Astrocyte of the spinal cord (primary cell): ENCODE measurements at regions not wholly inside any gene's neighbourhood (a gene's known extent, or its start where the extent isn't known, plus 50 kb on each side); places are given as distances from the start of the nearest gene placed in this dataset.

ENCODE experiments used
- DNase-seq: peaks from one replicate; pipeline ENCODE4 v3.0.0; 2011; ENCODE audit warnings: low read depth, low spot score
- H3K4me3 ChIP-seq: 2 replicates; pipeline ENCODE4 v1.5.1; 2011; ENCODE audit warnings: low read depth, mild to moderate bottlenecking, low read length, moderate library complexity
- CTCF ChIP-seq: IDR thresholded peaks from 2 replicates; pipeline ENCODE4 v1.5.1; 2012; ENCODE audit warnings: low read depth, mild to moderate bottlenecking, low read length, inconsistent platforms
- in situ Hi-C: cut with HindIII; loops from 2 replicates; pipeline ENCODE4 v1.10.0; 2017; ENCODE audit warnings: low sequenced_read_pairs

GRCh38 chr6:134368670-134369069, 50.8 kb upstream of the SGK1 start:
- DNase-seq = no peak
- no peak for TF ChIP-seq CTCF
- H3K4me3 ChIP-seq = no peak overlapping the region
- in situ Hi-C loops = no loop called here
